B cell (primary cell): ENCODE measurements at regions not wholly inside any gene's neighbourhood (a gene's known extent, or its start where the extent isn't known, plus 50 kb on each side); places are given as distances from the start of the nearest gene placed in this dataset.

Source experiments
- ATAC-seq: fragments of 200-7000 bp; cut with Tn5 transposase; one replicate; pipeline ENCODE4 v1.10.0; 2021; ENCODE audit warnings: low read depth, mild to moderate bottlenecking, moderate number of reproducible peaks, moderate library complexity
- CTCF ChIA-PET: fragments of 350-600 bp; sonication (Branson Sonifier 250); formaldehyde crosslinking; loops from one replicate; lab custom pipeline; 2021; ENCODE audit warnings: antibody characterized with exemption, inconsistent platforms; lab: Charles Lee
- POLR2A ChIA-PET: fragments of 350-600 bp; sonication (Branson Sonifier 250); formaldehyde crosslinking; loops from one replicate; lab custom pipeline; 2021; ENCODE audit warnings: antibody characterized with exemption; lab: Charles Lee
- DNase-seq: peaks from one replicate; pipeline ENCODE4 v3.0.0; 2013
- H2AFZ ChIP-seq: 2 replicates; pipeline ENCODE4 v1.6.1; 2012; ENCODE audit warnings: mild to moderate bottlenecking, low read depth, low read length; ENCODE audit not compliant: insufficient read depth, poor library complexity, severe bottlenecking
- H3K27ac ChIP-seq, 2 donors: 1 replicate in 1 of 2; 2 replicates in 1 of 2; pipeline ENCODE4 v1.5.1; 2012 to 2013; ENCODE audit warnings: low read length in 2 of 2, mild to moderate bottlenecking in 2 of 2, moderate library complexity in 1 of 2
- H3K27me3 ChIP-seq, 4 experiments: fragments of 200-600 bp in 1 of 4; sonication (generic) in 1 of 4; replicated peaks in 1 of 4; 1 replicate in 2 of 4; 2 replicates in 2 of 4; pipeline versions ENCODE4 v1.6.1 to v1.7.0; 2013 to 2016; ENCODE audit warnings: low read length in 3 of 4, mild to moderate bottlenecking in 2 of 4, mixed read lengths in 1 of 4, moderate library complexity in 1 of 4; ENCODE audit not compliant: insufficient read depth in 4 of 4, control insufficient read depth in 3 of 4; ENCODE audit errors: control extremely low read depth in 1 of 4
- H3K36me3 ChIP-seq, 2 experiments: replicated peaks in 1 of 2; 1 replicate in 1 of 2; 2 replicates in 1 of 2; pipeline versions ENCODE4 v1.6.1 to v1.7.1; 2013; ENCODE audit warnings: low read length in 1 of 2; ENCODE audit not compliant: insufficient read depth in 2 of 2, control insufficient read depth in 1 of 2; ENCODE audit errors: control extremely low read depth in 1 of 2, extremely low read depth in 1 of 2
- H3K4me1 ChIP-seq, 2 donors: fragments of 200-600 bp in 1 of 2; sonication (generic) in 1 of 2; 1 replicate in 1 of 2; 2 replicates in 1 of 2; pipeline versions ENCODE4 v1.5.1 to v1.6.1; 2013 to 2017; ENCODE audit warnings: low read length in 2 of 2; ENCODE audit not compliant: control insufficient read depth in 2 of 2, insufficient read depth in 2 of 2
- H3K4me2 ChIP-seq: replicated peaks from 2 replicates; pipeline ENCODE3; 2012; ENCODE audit warnings: mild to moderate bottlenecking, low read depth, low read length; ENCODE audit not compliant: poor library complexity, severe bottlenecking
- H3K4me3 ChIP-seq, 5 experiments: fragments of 200-600 bp in 1 of 5; sonication (generic) in 1 of 5; 1 replicate in 3 of 5; 2 replicates in 2 of 5; pipeline versions ENCODE4 v1.5.1 to v1.7.0; 2011 to 2016; ENCODE audit warnings: low read length in 4 of 5, mild to moderate bottlenecking in 4 of 5, low read depth in 2 of 5, control low read depth in 1 of 5, moderate library complexity in 1 of 5; ENCODE audit not compliant: insufficient read depth in 1 of 5; ENCODE audit errors: control extremely low read depth in 1 of 5, extremely low read depth in 1 of 5
- H3K79me2 ChIP-seq: fragments of 200-600 bp; sonication (generic); one replicate; pipeline ENCODE4 v1.6.0; 2016; ENCODE audit warnings: low read length; ENCODE audit not compliant: control insufficient read depth, insufficient read depth
- H3K9ac ChIP-seq: fragments of 200-600 bp; sonication (generic); 2 replicates; pipeline ENCODE4 v1.6.1; 2017; ENCODE audit warnings: mild to moderate bottlenecking, low read length, moderate library complexity
- H3K9me3 ChIP-seq, 3 donors: one replicate each; pipeline versions ENCODE4 v1.6.1 to v1.7.1; 2013; ENCODE audit warnings: low read length in 2 of 3; ENCODE audit not compliant: control insufficient read depth in 2 of 3, insufficient read depth in 1 of 3; ENCODE audit errors: control extremely low read depth in 1 of 3
- H4K20me1 ChIP-seq: 2 replicates; pipeline ENCODE4 v1.6.0; 2012; ENCODE audit warnings: mild to moderate bottlenecking, low read length; ENCODE audit not compliant: insufficient read depth, control insufficient read depth, poor library complexity, severe bottlenecking
- H3K27ac Mint-ChIP-seq: one replicate; pipeline ENCODE4 v1.8.0; 2021; ENCODE audit warnings: mixed read lengths
- H3K27me3 Mint-ChIP-seq: one replicate; pipeline ENCODE4 v1.8.0; 2021; ENCODE audit warnings: mixed read lengths
- H3K4me1 Mint-ChIP-seq: one replicate; pipeline ENCODE4 v1.8.0; 2021; ENCODE audit warnings: mixed read lengths
- H3K4me3 Mint-ChIP-seq: one replicate; pipeline ENCODE4 v1.8.0; 2021; ENCODE audit warnings: mixed read lengths
- H3K9me3 Mint-ChIP-seq: one replicate; pipeline ENCODE4 v1.8.0; 2022; ENCODE audit warnings: mixed read lengths; ENCODE audit not compliant: insufficient read depth
- CTCF ChIP-seq: fragments of 200-600 bp; IDR thresholded peaks from one replicate; pipeline ENCODE4 v1.8.0; 2022; ENCODE audit warnings: antibody characterized with exemption, mild to moderate bottlenecking
- EZH2 ChIP-seq: IDR thresholded peaks from 2 replicates; pipeline ENCODE4 v1.6.1; 2012; ENCODE audit warnings: borderline replicate concordance, low read depth, mild to moderate bottlenecking, moderate library complexity, low read length; ENCODE audit not compliant: insufficient read depth, poor library complexity, severe bottlenecking
- WGBS: methylation state at CpG from one replicate; pipeline ENCODE4 v1.1.5; 2013; ENCODE audit warnings: missing lambda C conversion rate; ENCODE audit not compliant: insufficient coverage; 5-methylcytosine and 5-hydroxymethylcytosine counted together
- intact Hi-C: fragments of 100-400 bp; cut with micrococcal nuclease; formaldehyde crosslinking; loops from one replicate; pipeline ENCODE4 v1.10.0; 2022

GRCh38 chr15:39529457-39529856, 51.4 kb upstream of the THBS1 start:
- Histone ChIP-seq H3K27me3 (no peaks in the 10 kb centered on the region), H3K4me2 (no peak overlapping the region), H2AFZ (no peak overlapping the region), H3K4me1 (no peaks in the 10 kb centered on the region), H4K20me1 (no peaks in the 10 kb centered on the region), H3K27ac (no peak overlapping the region), H3K4me3 (no peak overlapping the region), H3K36me3 (no peaks in the 10 kb centered on the region), H3K79me2 (no peaks in the 10 kb centered on the region), H3K9ac (no peak overlapping the region), H3K9me3 (no peaks in the 10 kb centered on the region)
- peaks cover 9% of the 10 kb centered on the region for H3K27me3 Mint-ChIP-seq
- 94% methylated on average over 4 of the region's 4 CpGs for WGBS
- no peaks in the 10 kb centered on the region for H3K4me1 Mint-ChIP-seq
- no peak for DNase-seq
- no peaks in the 10 kb centered on the region for H3K9me3 Mint-ChIP-seq
- TF ChIP-seq CTCF (no peak), EZH2 (no peak)
- intact Hi-C loops: no loop called here
- ATAC-seq: no peak
- ChIA-PET POLR2A (no interaction called here), CTCF (no interaction called here)
- H3K4me3 Mint-ChIP-seq: no peak overlapping the region
- no peak overlapping the region for H3K27ac Mint-ChIP-seq

GRCh38 chr15:39530480-39531342, 50.2 kb upstream of the THBS1 start:
- ChIA-PET CTCF (no interaction called here), POLR2A (no interaction called here)
- ATAC-seq: no peak

More at GRCh38 chr15:39530480-39531342, 50.2 kb upstream of the THBS1 start:
- no peaks in the 10 kb centered on the region for H3K9me3 ChIP-seq
- no peak overlapping the region for H3K4me2 ChIP-seq
- intact Hi-C loops: no loop called here
- no peak for DNase-seq
- H3K9me3 Mint-ChIP-seq: no peaks in the 10 kb centered on the region
- no peaks in the 10 kb centered on the region for H3K4me1 Mint-ChIP-seq
- no peak overlapping the region for H2AFZ ChIP-seq
- no peak overlapping the region for H3K4me3 ChIP-seq
- no peaks in the 10 kb centered on the region for H3K27me3 ChIP-seq
- no peak overlapping the region for H3K4me3 Mint-ChIP-seq
- no peaks in the 10 kb centered on the region for H3K36me3 ChIP-seq
- H3K9ac ChIP-seq: no peak overlapping the region
- H3K27me3 Mint-ChIP-seq: peaks cover 6% of the 10 kb centered on the region
- no peaks in the 10 kb centered on the region for H3K79me2 ChIP-seq
- 99% methylated on average over 6 of the region's 7 CpGs for WGBS
- H3K4me1 ChIP-seq: no peaks in the 10 kb centered on the region
- H4K20me1 ChIP-seq: no peaks in the 10 kb centered on the region
- H3K27ac Mint-ChIP-seq: no peak overlapping the region
- TF ChIP-seq EZH2 (no peak), CTCF (no peak)
- H3K27ac ChIP-seq: no peak overlapping the region
